ENCODE measurements at regions not wholly inside any gene's neighbourhood (a gene's known extent, or its start where the extent isn't known, plus 50 kb on each side); places are given as distances from the start of the nearest gene placed in this dataset.
A peak's percentile ranks its signal among the peaks of the same experiment; 100 is the strongest.

GRCh38 chr6:21438237-21438985 lies 155.1 kb upstream of the SOX4 start:
- DNase-seq (ENCODE audit: unreplicated experiment), result no peak
- TF ChIP-seq CTCF (IDR thresholded peaks at IDR 0.05; ENCODE audit: unreplicated experiment), result no peak
- no peak overlapping the region for H3K4me3 Mint-ChIP-seq (ENCODE audit: unreplicated experiment)
- POLR2A ChIA-PET, result no interaction called here
- no peaks in the 10 kb centered on the region for H3K27me3 Mint-ChIP-seq (ENCODE audit: insufficient read depth, unreplicated experiment)
- no peaks in the 10 kb centered on the region for H3K9me3 Mint-ChIP-seq (ENCODE audit: unreplicated experiment)
- intact Hi-C loops (cut with micrococcal nuclease), result no loop called here
- no peaks in the 10 kb centered on the region for H3K36me3 Mint-ChIP-seq (ENCODE audit: insufficient read depth, unreplicated experiment)
- no TSS peak for BruUV-seq (replicated peaks)
- no peaks in the 10 kb centered on the region for H3K4me1 Mint-ChIP-seq (ENCODE audit: insufficient read depth, unreplicated experiment)
- no peak overlapping the region for H3K27ac Mint-ChIP-seq (ENCODE audit: low read depth, unreplicated experiment)
- CTCF ChIA-PET, result no interaction called here

GRCh38 chr6:21438986-21439352 lies 154.6 kb upstream of the SOX4 start:
- POLR2A ChIA-PET, result no interaction called here
- CTCF ChIA-PET, result no interaction called here
- Mint-ChIP-seq H3K27ac (ENCODE audit: low read depth, unreplicated experiment) (no peak overlapping the region), H3K9me3 (ENCODE audit: unreplicated experiment) (no peaks in the 10 kb centered on the region), H3K27me3 (ENCODE audit: insufficient read depth, unreplicated experiment) (no peaks in the 10 kb centered on the region), H3K4me1 (ENCODE audit: insufficient read depth, unreplicated experiment) (no peaks in the 10 kb centered on the region), H3K4me3 (ENCODE audit: unreplicated experiment) (no peak overlapping the region), H3K36me3 (ENCODE audit: insufficient read depth, unreplicated experiment) (no peaks in the 10 kb centered on the region)
- BruUV-seq (replicated peaks), result no TSS peak
- intact Hi-C loops (cut with micrococcal nuclease), result no loop called here
- no peak for DNase-seq (ENCODE audit: unreplicated experiment)
- no peak for TF ChIP-seq CTCF (IDR thresholded peaks at IDR 0.05; ENCODE audit: unreplicated experiment)

DNA sequence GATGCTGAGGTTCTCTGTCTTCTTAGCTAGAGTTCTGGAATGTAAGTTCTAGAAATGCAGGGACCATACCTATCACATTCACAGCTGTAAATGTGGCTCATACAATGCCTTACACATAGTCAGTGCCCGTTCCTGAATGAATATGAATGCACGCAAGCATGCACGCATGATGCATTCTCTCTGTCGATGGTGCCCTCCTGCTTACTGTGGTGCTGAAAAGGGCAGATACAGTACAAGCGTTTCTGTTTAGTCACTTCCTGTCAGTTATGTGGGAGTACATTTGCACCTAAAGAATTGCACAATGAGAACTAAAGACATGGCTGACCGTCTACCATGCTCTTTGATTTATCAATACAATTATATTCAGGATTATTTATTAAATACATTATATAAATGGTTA lies 152.2 kb upstream of the SOX4 start:
- POLR2A ChIA-PET, result no interaction called here
- peak; percentile 65 for DNase-seq (ENCODE audit: unreplicated experiment)
- Mint-ChIP-seq H3K27ac (ENCODE audit: low read depth, unreplicated experiment) (no peak overlapping the region), H3K9me3 (ENCODE audit: unreplicated experiment) (no peaks in the 10 kb centered on the region), H3K27me3 (ENCODE audit: insufficient read depth, unreplicated experiment) (no peaks in the 10 kb centered on the region), H3K4me1 (ENCODE audit: insufficient read depth, unreplicated experiment) (no peaks in the 10 kb centered on the region), H3K4me3 (ENCODE audit: unreplicated experiment) (no peak overlapping the region), H3K36me3 (ENCODE audit: insufficient read depth, unreplicated experiment) (no peaks in the 10 kb centered on the region)
- CTCF ChIA-PET, result interaction anchor here (0.6 to 0.8 kb wide), 2 partner anchors 177 to 805 kb away, joined by 3 read pairs; no protein-coding TSS in a partner anchor
- no TSS peak for BruUV-seq (replicated peaks)
- no peak for TF ChIP-seq CTCF (IDR thresholded peaks at IDR 0.05; ENCODE audit: unreplicated experiment)
- intact Hi-C loops (cut with micrococcal nuclease), result no loop called here

- TF ChIP-seq CTCF (IDR thresholded peaks at IDR 0.05; ENCODE audit: unreplicated experiment), result no peak
- H3K36me3 Mint-ChIP-seq (ENCODE audit: insufficient read depth, unreplicated experiment), result no peaks in the 10 kb centered on the region
- no TSS peak for BruUV-seq (replicated peaks)
- H3K4me3 Mint-ChIP-seq (ENCODE audit: unreplicated experiment), result no peak overlapping the region
- no peak for DNase-seq (ENCODE audit: unreplicated experiment)
- H3K4me1 Mint-ChIP-seq (ENCODE audit: insufficient read depth, unreplicated experiment), result no peaks in the 10 kb centered on the region
- intact Hi-C loops (cut with micrococcal nuclease), result no loop called here
- no peaks in the 10 kb centered on the region for H3K27me3 Mint-ChIP-seq (ENCODE audit: insufficient read depth, unreplicated experiment)
- CTCF ChIA-PET, result no interaction called here
- POLR2A ChIA-PET, result interaction anchor here (0.5 to 1.1 kb wide), 2 partner anchors 11 to 14 kb away, joined by 3 to 4 read pairs; no protein-coding TSS in a partner anchor
- no peaks in the 10 kb centered on the region for H3K9me3 Mint-ChIP-seq (ENCODE audit: unreplicated experiment)
- no peak overlapping the region for H3K27ac Mint-ChIP-seq (ENCODE audit: low read depth, unreplicated experiment)
These were observed 150.7 kb upstream of the SOX4 start for GRCh38 chr6:21442874-21443273.

Data from MCF 10A (cell line).